ENCODE measurements at regions not wholly inside any gene's neighbourhood (a gene's known extent, or its start where the extent isn't known, plus 50 kb on each side); places are given as distances from the start of the nearest gene placed in this dataset.

DNA sequence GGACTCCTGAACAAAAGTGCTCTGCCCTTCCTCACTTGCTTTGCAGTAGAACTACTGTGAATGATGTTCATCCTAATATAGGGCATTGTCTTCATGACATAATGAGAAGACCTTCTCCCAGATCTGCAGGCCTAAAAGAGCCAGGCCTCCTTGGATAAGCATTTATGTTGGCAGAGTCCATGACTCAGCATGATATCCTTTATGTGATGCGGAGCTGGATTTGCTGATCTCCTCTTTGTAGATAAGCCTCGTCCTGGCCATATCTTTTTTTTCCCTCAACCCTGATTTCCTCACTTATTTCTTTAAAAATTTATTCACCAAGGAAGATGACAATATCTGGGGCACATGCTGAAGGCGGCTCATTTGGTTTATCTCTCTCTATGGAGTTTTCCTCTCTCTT lies 62.4 kb upstream of the TAS2R1 start:
- H3K4me1 ChIP-seq (ENCODE audit: insufficient read depth, low read length): no peaks in the 10 kb centered on the region
- no CpG with 5 or more reads among the region's 3 CpGs for WGBS (ENCODE audit: extremely low coverage, insufficient read length, low lambda C conversion rate)
- no peak overlapping the region for H2BK20ac ChIP-seq (ENCODE audit: low read depth, low read length, poor library complexity, severe bottlenecking)
- H3K14ac ChIP-seq (ENCODE audit: insufficient read depth, low read length): no peak overlapping the region
- no peak overlapping the region for H2BK15ac ChIP-seq (ENCODE audit: low read depth, low read length)
- H4K8ac ChIP-seq (replicated peaks; ENCODE audit: insufficient read length, low read depth, low read length): no peak overlapping the region
- no peaks in the 10 kb centered on the region; the same call in 1 of the 2 replicates for H3K79me2 ChIP-seq (ENCODE audit: insufficient read depth, low read length)
- H2BK120ac ChIP-seq (ENCODE audit: low read depth, low read length, poor library complexity, severe bottlenecking): no peak overlapping the region
- no peak overlapping the region for H3K56ac ChIP-seq (ENCODE audit: insufficient read length, low read depth, low read length)
- peaks cover 0 to 3% (median 2%) of the 10 kb centered on the region in 3 experiments; a peak in 5 of 7 replicates for H3K36me3 Mint-ChIP-seq (ENCODE audit: insufficient read depth in 1 of 3, low read depth in 3 of 3)
- no peak overlapping the region for H3K9ac ChIP-seq (ENCODE audit: extremely low read depth, insufficient read length, low read length)
- H3K79me1 ChIP-seq (ENCODE audit: insufficient read depth, low read depth, low read length, poor library complexity, severe bottlenecking): no peaks in the 10 kb centered on the region
- H3K4ac ChIP-seq (ENCODE audit: low read depth, low read length): no peak overlapping the region
- H2BK5ac ChIP-seq (ENCODE audit: insufficient read length, low read length): no peak overlapping the region
- peaks cover 6% of the 10 kb centered on the region in 2 experiments for H3K9me3 Mint-ChIP-seq
- H3K23me2 ChIP-seq (ENCODE audit: insufficient read length, low read depth, low read length, poor library complexity, severe bottlenecking): no peaks in the 10 kb centered on the region
- no peaks in the 10 kb centered on the region for H4K20me1 ChIP-seq (ENCODE audit: control insufficient read depth, insufficient read depth, insufficient read length)
- no peak overlapping the region for H2AK5ac ChIP-seq (ENCODE audit: insufficient read length, low read length)
- H3K23ac ChIP-seq (ENCODE audit: insufficient read length, low read depth, low read length): no peak overlapping the region
- H3K4me3 Mint-ChIP-seq: no peak overlapping the region
- no peaks in the 10 kb centered on the region for H3K9me3 ChIP-seq (ENCODE audit: control insufficient read depth, low read depth, low read length)
- no peaks in the 10 kb centered on the region for H3K27me3 ChIP-seq (ENCODE audit: insufficient read depth, low read length)
- H3K27ac Mint-ChIP-seq: no peak overlapping the region
- H2AFZ ChIP-seq (ENCODE audit: low read length): no peak overlapping the region
- H2BK12ac ChIP-seq (ENCODE audit: insufficient read length, low read depth, low read length): no peak overlapping the region
- no peaks in the 10 kb centered on the region; the same call in 1 of the 2 replicates for H3K27me3 Mint-ChIP-seq (ENCODE audit: low read depth)
- H3K18ac ChIP-seq (ENCODE audit: insufficient read length, low read depth, low read length): no peak overlapping the region
- no peak overlapping the region for H4K91ac ChIP-seq (ENCODE audit: insufficient read length, low read depth, low read length)
- no peak overlapping the region for H4K5ac ChIP-seq (ENCODE audit: insufficient read length, low read depth, low read length)
- no peak overlapping the region for H3T11ph ChIP-seq (ENCODE audit: low read length)
- H3K4me2 ChIP-seq (ENCODE audit: insufficient read depth, insufficient read length, low read length): no peak overlapping the region
- peaks cover 0 to 4% of the 10 kb centered on the region in 2 experiments; a peak in 1 of 4 replicates for H3K4me1 Mint-ChIP-seq
- DNase-seq: no peak
- H3K27ac ChIP-seq (ENCODE audit: insufficient read length, low read depth, low read length): no peak overlapping the region
- TF ChIP-seq, protein P1, sequence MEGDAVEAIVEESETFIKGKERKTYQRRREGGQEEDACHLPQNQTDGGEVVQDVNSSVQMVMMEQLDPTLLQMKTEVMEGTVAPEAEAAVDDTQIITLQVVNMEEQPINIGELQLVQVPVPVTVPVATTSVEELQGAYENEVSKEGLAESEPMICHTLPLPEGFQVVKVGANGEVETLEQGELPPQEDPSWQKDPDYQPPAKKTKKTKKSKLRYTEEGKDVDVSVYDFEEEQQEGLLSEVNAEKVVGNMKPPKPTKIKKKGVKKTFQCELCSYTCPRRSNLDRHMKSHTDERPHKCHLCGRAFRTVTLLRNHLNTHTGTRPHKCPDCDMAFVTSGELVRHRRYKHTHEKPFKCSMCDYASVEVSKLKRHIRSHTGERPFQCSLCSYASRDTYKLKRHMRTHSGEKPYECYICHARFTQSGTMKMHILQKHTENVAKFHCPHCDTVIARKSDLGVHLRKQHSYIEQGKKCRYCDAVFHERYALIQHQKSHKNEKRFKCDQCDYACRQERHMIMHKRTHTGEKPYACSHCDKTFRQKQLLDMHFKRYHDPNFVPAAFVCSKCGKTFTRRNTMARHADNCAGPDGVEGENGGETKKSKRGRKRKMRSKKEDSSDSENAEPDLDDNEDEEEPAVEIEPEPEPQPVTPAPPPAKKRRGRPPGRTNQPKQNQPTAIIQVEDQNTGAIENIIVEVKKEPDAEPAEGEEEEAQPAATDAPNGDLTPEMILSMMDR (conservative IDR thresholded peaks at IDR 0.05): no peak
